ENCODE measurements at regions not wholly inside any gene's neighbourhood (a gene's known extent, or its start where the extent isn't known, plus 50 kb on each side); places are given as distances from the start of the nearest gene placed in this dataset.

GRCh38 chr12:84807249-84807648 lies 105.3 kb downstream of the SLC6A15 start:
- no peak for DNase-seq

- DNase-seq = no peak
These were observed 107.1 kb downstream of the SLC6A15 start for GRCh38 chr12:84805474-84805858.

GRCh38 chr12:84804691-84805473 lies 107.7 kb downstream of the SLC6A15 start:
- no peak for DNase-seq

- no peak for DNase-seq
These were observed 108.9 kb downstream of the SLC6A15 start for GRCh38 chr12:84803661-84804060.

- DNase-seq = no peak
These were observed 110.4 kb downstream of the SLC6A15 start for GRCh38 chr12:84802161-84802560.

GRCh38 chr12:84793558-84794367 lies 118.8 kb downstream of the SLC6A15 start:
- DNase-seq = no peak

- DNase-seq = no peak
These were observed 121.2 kb downstream of the SLC6A15 start for GRCh38 chr12:84791444-84791843.

GRCh38 chr12:84789184-84789583 lies 123.4 kb downstream of the SLC6A15 start:
- no peak for DNase-seq

- no peak for DNase-seq
These were observed 125.3 kb downstream of the SLC6A15 start for GRCh38 chr12:84787253-84787652.

GRCh38 chr12:84786622-84787021 lies 126.0 kb downstream of the SLC6A15 start:
- no peak for DNase-seq

GRCh38 chr12:84785951-84786350 lies 126.6 kb downstream of the SLC6A15 start:
- DNase-seq = no peak

GRCh38 chr12:84785281-84785680 lies 127.3 kb downstream of the SLC6A15 start:
- no peak for DNase-seq

GRCh38 chr12:84779169-84779568 lies 133.4 kb downstream of the SLC6A15 start:
- DNase-seq = no peak

GRCh38 chr12:84772281-84772680 lies 140.3 kb downstream of the SLC6A15 start:
- DNase-seq = no peak

- no peak for DNase-seq
These were observed 145.5 kb downstream of the SLC6A15 start for GRCh38 chr12:84767079-84767478.

GRCh38 chr12:84766375-84766774 lies 146.2 kb downstream of the SLC6A15 start:
- no peak for DNase-seq

GRCh38 chr12:84764001-84764400 lies 148.6 kb downstream of the SLC6A15 start:
- DNase-seq = no peak

- no peak for DNase-seq
These were observed 149.5 kb downstream of the SLC6A15 start for GRCh38 chr12:84763107-84763506.

- no peak for DNase-seq
These were observed 152.3 kb downstream of the SLC6A15 start for GRCh38 chr12:84760091-84760865.

GRCh38 chr12:84757978-84758377 lies 154.6 kb downstream of the SLC6A15 start:
- no peak for DNase-seq

- no peak for DNase-seq
These were observed 155.6 kb downstream of the SLC6A15 start for GRCh38 chr12:84756961-84757360.

GRCh38 chr12:84745127-84745526 lies 167.5 kb downstream of the SLC6A15 start:
- no peak for DNase-seq

GRCh38 chr12:84741692-84742091 lies 170.9 kb downstream of the SLC6A15 start:
- DNase-seq = no peak

All from hematopoietic multipotent progenitor cell treated with erythropoietin and hydrocortisone succinate and interleukin-3 and kit ligand, for 8 days (in vitro differentiated cells).